ENCODE measurements at regions not wholly inside any gene's neighbourhood (a gene's known extent, or its start where the extent isn't known, plus 50 kb on each side); places are given as distances from the start of the nearest gene placed in this dataset.

DNA sequence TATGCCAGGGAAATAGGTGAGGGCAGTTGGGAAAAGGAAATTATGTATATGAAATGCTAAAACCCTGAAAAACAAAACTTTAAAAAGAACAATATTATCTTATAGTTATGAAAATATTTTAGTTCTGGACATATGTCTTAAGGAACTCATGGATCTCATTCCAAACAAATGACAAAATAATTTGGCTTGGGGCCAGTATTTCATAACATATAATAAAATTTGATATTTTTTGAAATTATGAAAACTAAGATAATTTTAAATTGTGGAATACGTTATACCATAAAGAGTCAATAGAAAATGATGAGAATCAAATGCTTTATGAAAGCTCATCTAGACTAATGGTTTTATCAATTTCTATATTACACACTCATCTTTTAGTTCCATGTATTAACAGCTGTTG, 173.8 kb upstream of the DCN start:
- TF ChIP-seq, protein P1, sequence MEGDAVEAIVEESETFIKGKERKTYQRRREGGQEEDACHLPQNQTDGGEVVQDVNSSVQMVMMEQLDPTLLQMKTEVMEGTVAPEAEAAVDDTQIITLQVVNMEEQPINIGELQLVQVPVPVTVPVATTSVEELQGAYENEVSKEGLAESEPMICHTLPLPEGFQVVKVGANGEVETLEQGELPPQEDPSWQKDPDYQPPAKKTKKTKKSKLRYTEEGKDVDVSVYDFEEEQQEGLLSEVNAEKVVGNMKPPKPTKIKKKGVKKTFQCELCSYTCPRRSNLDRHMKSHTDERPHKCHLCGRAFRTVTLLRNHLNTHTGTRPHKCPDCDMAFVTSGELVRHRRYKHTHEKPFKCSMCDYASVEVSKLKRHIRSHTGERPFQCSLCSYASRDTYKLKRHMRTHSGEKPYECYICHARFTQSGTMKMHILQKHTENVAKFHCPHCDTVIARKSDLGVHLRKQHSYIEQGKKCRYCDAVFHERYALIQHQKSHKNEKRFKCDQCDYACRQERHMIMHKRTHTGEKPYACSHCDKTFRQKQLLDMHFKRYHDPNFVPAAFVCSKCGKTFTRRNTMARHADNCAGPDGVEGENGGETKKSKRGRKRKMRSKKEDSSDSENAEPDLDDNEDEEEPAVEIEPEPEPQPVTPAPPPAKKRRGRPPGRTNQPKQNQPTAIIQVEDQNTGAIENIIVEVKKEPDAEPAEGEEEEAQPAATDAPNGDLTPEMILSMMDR (IDR thresholded peaks at IDR 0.05; ENCODE audit: poor library complexity) = no peak
- TF ChIP-seq EZH2 (IDR thresholded peaks at IDR 0.05; ENCODE audit: borderline replicate concordance) (no peak), EZH2phosphoT487 (IDR thresholded peaks at IDR 0.05; ENCODE audit: low read depth, severe bottlenecking, unreplicated experiment) (no peak)
- no peak for DNase-seq (ENCODE audit: low spot score)
- no peaks in the 10 kb centered on the region for H3K9me3 ChIP-seq (ENCODE audit: low read depth)
- no peaks in the 10 kb centered on the region for H3K79me2 ChIP-seq
- H2AFZ ChIP-seq = no peak overlapping the region
- H3K27me3 ChIP-seq = no peaks in the 10 kb centered on the region
- no peak overlapping the region for H3K4me2 ChIP-seq
- peaks cover 8% of the 10 kb centered on the region for H3K4me1 ChIP-seq (ENCODE audit: insufficient read depth)
- no peaks in the 10 kb centered on the region for H3K36me3 ChIP-seq (replicated peaks; ENCODE audit: insufficient read depth, low read depth)
- no peaks in the 10 kb centered on the region for H3K9me2 ChIP-seq (replicated peaks; ENCODE audit: insufficient read depth)
- 97% methylated on average over 1 of the region's 1 CpG for WGBS (ENCODE audit: low lambda C conversion rate, missing lambda C conversion rate)
- no peaks in the 10 kb centered on the region for H4K20me1 ChIP-seq (ENCODE audit: insufficient read depth, poor library complexity, severe bottlenecking)
- H3K4me3 ChIP-seq = no peak overlapping the region
- H3K27ac ChIP-seq = peak overlapping the region; percentile 19

DNA sequence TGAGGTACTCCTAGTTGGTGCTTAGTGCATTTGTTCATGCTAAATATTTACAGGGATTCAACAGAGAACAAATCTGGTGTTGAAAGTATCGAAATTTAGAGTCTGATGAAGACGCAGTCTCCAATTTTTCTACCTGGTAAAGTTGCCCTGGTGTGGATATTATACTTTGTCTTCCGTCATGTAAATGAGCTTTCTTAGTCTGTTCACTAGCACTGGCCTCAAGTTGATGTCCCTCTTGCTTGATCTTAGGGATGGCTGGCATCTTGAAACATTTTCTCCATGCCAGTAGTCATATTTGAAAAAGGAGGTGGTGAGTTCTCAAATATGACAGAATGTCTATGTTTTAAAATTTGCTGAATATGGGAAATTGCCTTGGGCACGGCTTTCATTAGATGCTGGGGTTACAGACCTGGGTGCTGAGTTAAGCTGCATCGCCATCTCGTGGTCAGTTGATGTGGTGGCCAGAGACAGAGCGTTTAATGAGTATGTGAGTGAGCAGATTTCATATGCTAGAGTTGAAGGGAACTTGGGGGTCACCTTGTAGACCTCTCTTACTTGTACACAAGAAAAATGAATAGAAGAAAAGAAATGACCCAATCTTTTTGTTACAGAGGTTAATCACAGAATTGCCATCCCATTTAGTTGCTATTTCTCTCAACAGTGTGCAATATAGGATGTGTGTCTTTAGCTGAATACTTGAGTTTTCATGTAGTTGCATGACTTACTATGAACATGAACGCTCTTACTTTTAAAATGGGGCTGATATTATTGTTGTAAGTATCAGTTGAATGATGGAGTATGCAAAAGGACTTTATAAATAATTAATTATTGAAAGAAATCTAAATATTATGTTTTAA, 172.8 kb upstream of the DCN start:
- peaks cover 8% of the 10 kb centered on the region for H3K4me1 ChIP-seq (ENCODE audit: insufficient read depth)
- no peaks in the 10 kb centered on the region for H4K20me1 ChIP-seq (ENCODE audit: insufficient read depth, poor library complexity, severe bottlenecking)
- H3K27ac ChIP-seq = no peak overlapping the region
- no peak overlapping the region for H3K4me2 ChIP-seq
- no peaks in the 10 kb centered on the region for H3K27me3 ChIP-seq
- H2AFZ ChIP-seq = no peak overlapping the region
- peak; percentile 83 for DNase-seq (ENCODE audit: low spot score)
- no peaks in the 10 kb centered on the region for H3K36me3 ChIP-seq (replicated peaks; ENCODE audit: insufficient read depth, low read depth)
- 27% methylated on average over 8 of the region's 8 CpGs for WGBS (ENCODE audit: low lambda C conversion rate, missing lambda C conversion rate)
- TF ChIP-seq EZH2phosphoT487 (IDR thresholded peaks at IDR 0.05; ENCODE audit: low read depth, severe bottlenecking, unreplicated experiment) (no peak), EZH2 (IDR thresholded peaks at IDR 0.05; ENCODE audit: borderline replicate concordance) (no peak)
- TF ChIP-seq, protein P1 (IDR thresholded peaks at IDR 0.05; ENCODE audit: poor library complexity) = peak; percentile 95
- H3K4me3 ChIP-seq = no peak overlapping the region
- H3K9me2 ChIP-seq (replicated peaks; ENCODE audit: insufficient read depth) = no peaks in the 10 kb centered on the region
- no peaks in the 10 kb centered on the region for H3K9me3 ChIP-seq (ENCODE audit: low read depth)
- no peaks in the 10 kb centered on the region for H3K79me2 ChIP-seq

DNA sequence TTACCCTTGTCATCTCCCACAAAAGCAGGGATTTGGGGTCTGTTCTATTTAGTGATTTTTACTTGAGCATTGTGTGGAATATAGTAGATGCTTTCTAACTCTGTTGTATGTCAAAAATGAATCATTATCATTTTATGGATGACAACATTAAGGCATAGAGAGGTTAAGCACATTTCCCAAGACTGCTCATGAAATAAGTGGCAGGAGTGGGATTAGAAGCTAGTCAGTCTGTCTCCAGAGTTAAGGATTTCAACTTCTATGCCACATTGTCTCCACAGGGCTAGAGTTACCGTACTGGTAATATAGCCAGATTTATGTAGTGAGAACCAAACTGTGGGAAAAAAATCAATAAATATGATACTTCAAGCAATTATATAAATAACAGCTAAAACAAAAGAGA, 170.6 kb upstream of the DCN start:
- H3K27me3 ChIP-seq = no peaks in the 10 kb centered on the region
- no peak overlapping the region for H2AFZ ChIP-seq
- H3K36me3 ChIP-seq (replicated peaks; ENCODE audit: insufficient read depth, low read depth) = no peaks in the 10 kb centered on the region
- DNase-seq (ENCODE audit: low spot score) = no peak
- WGBS (ENCODE audit: low lambda C conversion rate, missing lambda C conversion rate) = 71% methylated on average over 1 of the region's 1 CpG
- peaks cover 8% of the 10 kb centered on the region for H3K4me1 ChIP-seq (ENCODE audit: insufficient read depth)
- H3K27ac ChIP-seq = no peak overlapping the region
- no peaks in the 10 kb centered on the region for H3K9me3 ChIP-seq (ENCODE audit: low read depth)
- no peaks in the 10 kb centered on the region for H3K9me2 ChIP-seq (replicated peaks; ENCODE audit: insufficient read depth)
- no peaks in the 10 kb centered on the region for H3K79me2 ChIP-seq
- no peak overlapping the region for H3K4me2 ChIP-seq
- H3K4me3 ChIP-seq = no peak overlapping the region
- TF ChIP-seq EZH2 (IDR thresholded peaks at IDR 0.05; ENCODE audit: borderline replicate concordance) = no peak
- TF ChIP-seq, protein P1 (IDR thresholded peaks at IDR 0.05; ENCODE audit: poor library complexity) = no peak
- no peak for TF ChIP-seq EZH2phosphoT487 (IDR thresholded peaks at IDR 0.05; ENCODE audit: low read depth, severe bottlenecking, unreplicated experiment)
- no peaks in the 10 kb centered on the region for H4K20me1 ChIP-seq (ENCODE audit: insufficient read depth, poor library complexity, severe bottlenecking)

All from hepatocyte (in vitro differentiated cells).